ENCODE measurements at regions not wholly inside any gene's neighbourhood (a gene's known extent, or its start where the extent isn't known, plus 50 kb on each side); places are given as distances from the start of the nearest gene placed in this dataset.

- Mint-ChIP-seq H3K27ac (no peak overlapping the region), H3K4me1 (ENCODE audit: unreplicated experiment) (peaks cover 24% of the 10 kb centered on the region), H3K27me3 (peaks cover 5% of the 10 kb centered on the region), H3K36me3 (peaks cover 4% of the 10 kb centered on the region), H3K9me3 (no peaks in the 10 kb centered on the region), H3K4me3 (no peak overlapping the region)
- TF ChIP-seq CTCF (conservative IDR thresholded peaks at IDR 0.05) = no peak
- DNase-seq (ENCODE audit: extremely low spot score, unreplicated experiment) = no peak
These were observed 104.0 kb upstream of the BOD1 start for GRCh38 chr5:173720286-173720952.

- H3K27me3 Mint-ChIP-seq = peaks cover 5% of the 10 kb centered on the region
- DNase-seq (ENCODE audit: extremely low spot score, unreplicated experiment) = no peak
- TF ChIP-seq CTCF (conservative IDR thresholded peaks at IDR 0.05) = peak; percentile 56
- no peaks in the 10 kb centered on the region for H3K9me3 Mint-ChIP-seq
- H3K36me3 Mint-ChIP-seq = peaks cover 4% of the 10 kb centered on the region
- peaks cover 20% of the 10 kb centered on the region for H3K4me1 Mint-ChIP-seq (ENCODE audit: unreplicated experiment)
- H3K27ac Mint-ChIP-seq = no peak overlapping the region
- no peak overlapping the region for H3K4me3 Mint-ChIP-seq
These were observed 104.6 kb upstream of the BOD1 start for GRCh38 chr5:173720953-173721600.

GRCh38 chr5:173721601-173722232 lies 105.3 kb upstream of the BOD1 start:
- DNase-seq (ENCODE audit: extremely low spot score, unreplicated experiment) = no peak
- Mint-ChIP-seq H3K36me3 (peaks cover 4% of the 10 kb centered on the region), H3K4me1 (ENCODE audit: unreplicated experiment) (peaks cover 20% of the 10 kb centered on the region), H3K27me3 (peaks cover 5% of the 10 kb centered on the region), H3K4me3 (no peak overlapping the region), H3K27ac (no peak overlapping the region), H3K9me3 (no peaks in the 10 kb centered on the region)
- TF ChIP-seq CTCF (conservative IDR thresholded peaks at IDR 0.05) = no peak

- TF ChIP-seq CTCF (conservative IDR thresholded peaks at IDR 0.05) = no peak
- peaks cover 4% of the 10 kb centered on the region for H3K36me3 Mint-ChIP-seq
- no peak overlapping the region for H3K4me3 Mint-ChIP-seq
- peaks cover 20% of the 10 kb centered on the region for H3K4me1 Mint-ChIP-seq (ENCODE audit: unreplicated experiment)
- no peaks in the 10 kb centered on the region for H3K9me3 Mint-ChIP-seq
- H3K27me3 Mint-ChIP-seq = peaks cover 5% of the 10 kb centered on the region
- H3K27ac Mint-ChIP-seq = no peak overlapping the region
- DNase-seq (ENCODE audit: extremely low spot score, unreplicated experiment) = no peak
These were observed 110.6 kb upstream of the BOD1 start for GRCh38 chr5:173726846-173727557.

- Mint-ChIP-seq H3K27ac (no peak overlapping the region), H3K9me3 (no peaks in the 10 kb centered on the region)
These were observed 111.7 kb upstream of the BOD1 start for GRCh38 chr5:173727839-173728778.

More at GRCh38 chr5:173727839-173728778, 111.7 kb upstream of the BOD1 start:
- no peak overlapping the region for H3K4me3 Mint-ChIP-seq
- no peak for TF ChIP-seq CTCF (conservative IDR thresholded peaks at IDR 0.05)
- H3K27me3 Mint-ChIP-seq = no peaks in the 10 kb centered on the region
- no peak for DNase-seq (ENCODE audit: extremely low spot score, unreplicated experiment)
- H3K4me1 Mint-ChIP-seq (ENCODE audit: unreplicated experiment) = peaks cover 20% of the 10 kb centered on the region
- H3K36me3 Mint-ChIP-seq = no peaks in the 10 kb centered on the region
